ENCODE measurements at regions not wholly inside any gene's neighbourhood (a gene's known extent, or its start where the extent isn't known, plus 50 kb on each side); places are given as distances from the start of the nearest gene placed in this dataset.
A peak's percentile ranks its signal among the peaks of the same experiment; 100 is the strongest.

- TF ChIP-seq CHD7 (IDR thresholded peaks at IDR 0.05; ENCODE audit: insufficient replicate concordance, low read length) (no peak), RAD21 (IDR thresholded peaks at IDR 0.05 in 1 of 2, conservative IDR thresholded peaks at IDR 0.05 in 1 of 2; ENCODE audit: low read depth in 2 of 2, low read length in 2 of 2) (peak; percentile 92 to 95), PHF8 (conservative IDR thresholded peaks at IDR 0.05; ENCODE audit: low read depth, low read length) (no peak), HDAC2 (IDR thresholded peaks at IDR 0.05; ENCODE audit: borderline replicate concordance in 1 of 2, low read depth in 2 of 2, low read length in 2 of 2) (no peak), ATF2 (IDR thresholded peaks at IDR 0.05; ENCODE audit: low read length) (no peak), TAF7 (optimal IDR thresholded peaks at IDR 0.05; ENCODE audit: borderline replicate concordance, low read depth, low read length) (peak; percentile 25), CBX8 (IDR thresholded peaks at IDR 0.05; ENCODE audit: borderline replicate concordance, low read depth, low read length) (no peak)
Measured at GRCh38 chr14:22386924-22387775, 201.9 kb downstream of the DAD1 start (continued).
